HG02642 (cell line): ENCODE measurements at regions not wholly inside any gene's neighbourhood (a gene's known extent, or its start where the extent isn't known, plus 50 kb on each side); places are given as distances from the start of the nearest gene placed in this dataset.

ENCODE experiments used
- ATAC-seq: cut with Tn5 transposase; IDR thresholded peaks from one replicate; pipeline ENCODE4 v1.9.1; 2021; ENCODE audit warnings: mild to moderate bottlenecking; ENCODE audit not compliant: unreplicated experiment, poor library complexity

DNA sequence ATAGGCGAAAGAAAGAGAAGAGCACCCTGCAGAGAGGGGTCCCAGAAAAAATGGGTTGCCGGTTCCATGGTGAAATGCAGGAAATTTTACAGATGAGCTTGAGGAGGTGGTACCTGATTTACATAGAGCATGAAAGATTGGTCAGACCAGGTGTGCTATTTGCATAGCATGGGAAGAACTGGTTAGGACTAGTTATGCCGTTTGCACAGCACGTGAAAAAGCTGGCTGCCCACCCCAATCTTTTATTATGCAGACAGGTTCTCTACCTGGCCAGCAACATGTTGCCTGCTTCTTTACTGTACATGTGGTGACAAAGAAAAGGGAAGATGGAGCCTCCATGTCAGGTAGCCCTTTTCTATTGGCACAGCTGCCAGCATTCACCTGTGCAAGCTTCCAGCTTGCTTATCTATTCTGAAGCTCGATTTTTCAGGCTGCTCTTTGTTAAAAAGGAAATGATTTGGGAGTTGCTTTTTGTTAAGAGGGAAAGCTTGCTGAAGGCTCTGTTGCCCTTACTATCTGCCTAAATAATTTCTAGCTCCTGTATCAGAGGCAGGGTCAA is 62.9 kb upstream of the ELK3 start:
- ATAC-seq = no peak

GRCh38 chr12:96132819-96133218 is 61.4 kb upstream of the ELK3 start:
- ATAC-seq = no peak

DNA sequence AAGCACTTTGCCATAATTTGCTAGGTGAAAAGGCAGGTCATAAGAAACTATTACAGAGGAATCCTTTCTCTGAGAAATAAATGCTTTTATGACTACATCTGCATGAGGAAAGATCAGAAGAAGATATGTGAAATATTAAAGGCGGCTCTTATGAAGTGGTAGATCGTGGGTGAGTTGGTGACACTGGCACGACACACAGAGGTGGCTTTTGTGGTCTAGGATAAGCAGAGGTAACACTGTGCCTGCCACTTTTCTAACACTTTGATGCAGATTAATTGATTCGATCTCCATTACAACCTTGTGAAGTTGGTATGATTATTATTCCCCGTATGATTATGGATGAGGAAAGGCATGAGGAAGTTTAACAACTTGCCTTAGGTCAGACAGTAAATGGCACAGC is 60.0 kb upstream of the ELK3 start:
- ATAC-seq = no peak

DNA sequence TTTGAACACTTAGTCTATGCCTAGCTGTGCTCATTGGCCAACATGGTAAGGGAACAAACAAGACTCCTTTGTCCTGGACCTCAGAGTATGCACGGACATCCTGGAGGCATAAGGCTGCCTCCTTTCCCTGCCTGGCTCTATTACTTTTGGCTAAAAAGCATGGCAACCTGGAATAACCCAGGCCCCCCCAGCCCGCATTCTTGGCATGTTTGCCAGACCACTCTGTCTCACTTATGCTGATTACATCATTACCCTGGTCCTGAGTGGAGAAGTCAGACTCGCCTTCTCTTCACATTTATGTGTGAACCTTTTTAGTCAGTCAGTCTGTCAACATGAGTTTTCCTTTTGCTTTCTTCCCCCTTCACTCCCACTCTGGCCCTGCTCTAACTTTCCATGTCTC is 58.0 kb upstream of the ELK3 start:
- no peak for ATAC-seq

DNA sequence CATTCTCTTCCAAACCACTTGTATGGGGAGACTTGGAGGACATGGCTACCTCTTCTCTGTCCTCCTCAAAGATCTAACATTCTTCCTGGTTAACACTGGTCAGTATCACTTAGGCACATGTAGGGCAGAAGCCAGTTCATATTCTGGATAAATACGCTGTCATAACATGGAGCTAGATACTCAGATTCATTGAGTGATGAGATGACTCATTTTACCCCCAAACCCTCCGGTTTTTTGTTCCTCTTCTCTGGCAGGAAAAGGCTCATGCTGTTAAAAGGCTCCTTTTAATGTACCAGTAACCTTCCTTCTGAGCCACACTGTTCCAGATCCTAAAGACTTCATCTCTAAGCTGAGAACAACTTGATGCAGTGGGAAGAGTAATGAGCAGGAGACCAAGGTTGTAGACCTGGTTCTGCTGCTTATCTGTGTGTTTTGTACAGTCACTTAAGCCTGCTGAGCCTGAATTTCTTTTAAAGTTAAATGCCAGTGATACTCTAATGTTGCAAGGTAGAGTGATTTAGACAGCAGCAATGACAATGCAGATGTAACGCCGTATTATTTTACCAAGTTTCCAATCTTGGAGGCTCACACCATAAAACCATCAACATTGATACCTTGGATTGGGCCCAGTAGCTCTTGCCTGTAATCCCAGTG is 57.3 kb upstream of the ELK3 start:
- no peak for ATAC-seq

GRCh38 chr12:96140174-96140573 is 54.0 kb upstream of the ELK3 start:
- ATAC-seq = no peak

GRCh38 chr12:96141216-96141912 is 52.8 kb upstream of the ELK3 start:
- no peak for ATAC-seq

GRCh38 chr12:96143392-96143791 is 50.8 kb upstream of the ELK3 start:
- ATAC-seq = no peak

DNA sequence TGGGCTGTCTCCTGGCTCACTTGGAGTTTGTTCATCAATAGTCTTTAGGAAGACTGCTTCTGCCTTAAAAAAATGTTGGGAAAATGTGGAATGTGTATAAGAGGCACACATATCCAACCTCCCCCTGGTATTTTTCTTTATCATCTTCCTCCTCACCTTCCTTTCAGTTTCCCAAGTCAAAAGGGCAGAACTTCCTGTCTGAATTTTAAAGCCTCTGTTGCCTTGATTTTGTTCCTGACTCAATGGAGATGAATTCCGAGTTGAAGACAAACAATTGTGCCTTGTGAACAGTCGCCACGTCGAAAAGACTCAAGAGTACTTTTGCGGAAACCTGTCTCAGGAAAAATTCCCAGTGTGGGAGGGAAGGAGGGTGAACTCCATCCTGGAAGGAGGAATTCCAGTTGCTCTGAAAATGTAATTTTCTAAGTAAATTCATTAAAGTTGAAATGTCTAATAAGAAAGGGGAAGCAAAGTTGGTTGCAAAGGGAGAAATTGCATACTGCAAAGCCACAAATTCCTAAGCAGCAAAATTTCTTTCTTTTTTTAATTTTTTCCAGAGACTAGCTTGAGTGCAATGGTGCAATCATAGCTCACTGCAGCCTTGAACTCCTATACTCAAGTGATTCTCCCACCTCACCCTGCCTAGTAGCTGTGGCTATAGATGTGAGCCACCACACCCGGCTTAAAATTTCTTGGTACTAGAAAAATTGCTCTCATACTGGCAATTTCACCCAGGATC is 50.2 kb upstream of the ELK3 start:
- no peak for ATAC-seq
